H1 (cell line): ENCODE measurements at regions not wholly inside any gene's neighbourhood (a gene's known extent, or its start where the extent isn't known, plus 50 kb on each side); places are given as distances from the start of the nearest gene placed in this dataset.

ENCODE experiments used
- CTCF ChIA-PET: fragments of 300-600 bp; sonication (Branson Sonifier 250); formaldehyde crosslinking; loops from one replicate; lab custom pipeline; 2021; ENCODE audit not compliant: partially characterized antibody; lab: Charles Lee
- POLR2A ChIA-PET: fragments of 300-600 bp; sonication (Branson Sonifier 250); formaldehyde crosslinking; loops from one replicate; lab custom pipeline; 2021; ENCODE audit warnings: inconsistent platforms; ENCODE audit not compliant: partially characterized antibody; lab: Charles Lee
- DNase-seq, 2 experiments: peaks; one replicate each; pipeline versions ENCODE4 v3.0.0 to v3.0.0-alpha.2; 2010 to 2022; ENCODE audit warnings: low spot score in 2 of 2, low read depth in 1 of 2, mixed read lengths in 1 of 2
- FAIRE-seq: peaks from 2 replicates; lab custom pipeline; 2011; peaks lifted over from hg19 to GRCh38; lab: Jason Lieb, UNC
- H2AFZ ChIP-seq: 2 replicates; pipeline ENCODE4 v1.8.1; 2012; ENCODE audit warnings: low read length, inconsistent platforms
- H2AK5ac ChIP-seq: 2 replicates; pipeline ENCODE4 v1.6.1; 2013; ENCODE audit warnings: low read depth, low read length
- H2BK120ac ChIP-seq: replicated peaks from 2 replicates; pipeline ENCODE3; 2013; ENCODE audit warnings: low read depth, low read length, inconsistent platforms
- H2BK12ac ChIP-seq: 2 replicates; pipeline ENCODE4 v1.6.1; 2013; ENCODE audit warnings: low read depth, low read length
- H2BK15ac ChIP-seq: 2 replicates; pipeline ENCODE4 v1.6.1; 2013; ENCODE audit warnings: low read length
- H2BK20ac ChIP-seq: 2 replicates; pipeline ENCODE4 v1.6.1; 2013; ENCODE audit warnings: low read length
- H2BK5ac ChIP-seq: 2 replicates; pipeline ENCODE4 v1.6.1; 2013; ENCODE audit warnings: low read depth, low read length
- H3K14ac ChIP-seq: 2 replicates; pipeline ENCODE4 v1.6.1; 2013; ENCODE audit warnings: inconsistent platforms; ENCODE audit not compliant: insufficient read length
- H3K18ac ChIP-seq: 2 replicates; pipeline ENCODE4 v1.6.1; 2013; ENCODE audit warnings: low read length; ENCODE audit errors: extremely low read depth
- H3K23ac ChIP-seq: 2 replicates; pipeline ENCODE4 v1.6.1; 2013; ENCODE audit warnings: inconsistent platforms; ENCODE audit not compliant: insufficient read length
- H3K23me2 ChIP-seq: 2 replicates; pipeline ENCODE4 v1.6.1; 2013; ENCODE audit warnings: low read depth, low read length
- H3K27ac ChIP-seq: 2 replicates; pipeline ENCODE4 v1.6.1; 2011; ENCODE audit warnings: low read depth, low read length, inconsistent platforms
- H3K27me3 ChIP-seq, 4 experiments: replicated peaks in 1 of 4; 1 replicate in 1 of 4; 2 replicates in 3 of 4; pipeline versions ENCODE4 v1.6.1 to v1.8.1; 2011 to 2013; ENCODE audit warnings: low read length in 3 of 4, mild to moderate bottlenecking in 3 of 4, inconsistent platforms in 2 of 4, mixed read lengths in 2 of 4, moderate library complexity in 1 of 4; ENCODE audit not compliant: control insufficient read depth in 3 of 4, insufficient read depth in 3 of 4; ENCODE audit errors: extremely low read depth in 1 of 4
- H3K36me3 ChIP-seq, 4 experiments: 2 replicates each; pipeline versions ENCODE4 v1.6.1 to v1.8.1; 2011 to 2013; ENCODE audit warnings: mild to moderate bottlenecking in 4 of 4, low read length in 3 of 4, moderate library complexity in 2 of 4, control low read depth in 1 of 4, inconsistent platforms in 1 of 4; ENCODE audit not compliant: insufficient read depth in 4 of 4, control insufficient read depth in 2 of 4
- H3K4ac ChIP-seq: replicated peaks from 2 replicates; pipeline ENCODE3; 2013; ENCODE audit warnings: low read length, low read depth, mixed read lengths, inconsistent platforms; ENCODE audit not compliant: insufficient read length
- H3K4me1 ChIP-seq, 4 experiments: replicated peaks in 1 of 4; 1 replicate in 1 of 4; 2 replicates in 3 of 4; pipeline versions ENCODE4 v1.6.1 to v1.8.1; 2011 to 2013; ENCODE audit warnings: low read length in 3 of 4, inconsistent platforms in 2 of 4, mixed read lengths in 1 of 4; ENCODE audit not compliant: insufficient read depth in 4 of 4, control insufficient read depth in 3 of 4
- H3K4me2 ChIP-seq, 2 experiments: 2 replicates each; pipeline versions ENCODE4 v1.6.1 to v1.8.1; 2011 to 2013; ENCODE audit warnings: low read depth in 2 of 2, low read length in 2 of 2, control low read depth in 1 of 2, inconsistent platforms in 1 of 2, mild to moderate bottlenecking in 1 of 2; ENCODE audit not compliant: insufficient read depth in 1 of 2
- H3K4me3 ChIP-seq, 4 experiments: fragments of 200-600, 300-600 bp in 1 of 4; sonication (generic), shearing (Covaris generic), sonication (Bioruptor Twin) in 1 of 4; 2 replicates each; pipeline versions ENCODE4 v1.5.1 to v1.8.1; 2011 to 2016; ENCODE audit warnings: low read length in 4 of 4, low read depth in 3 of 4, control low read depth in 2 of 4, inconsistent platforms in 2 of 4, mild to moderate bottlenecking in 2 of 4, mixed read lengths in 1 of 4, moderate library complexity in 1 of 4; ENCODE audit not compliant: insufficient read depth in 2 of 4; ENCODE audit errors: extremely low read depth in 1 of 4
- H3K56ac ChIP-seq: replicated peaks from 2 replicates; pipeline ENCODE3; 2013; ENCODE audit warnings: low read depth, mild to moderate bottlenecking, mixed read lengths, low read length, inconsistent platforms; ENCODE audit not compliant: insufficient read length
- H3K79me1 ChIP-seq: 2 replicates; pipeline ENCODE4 v1.6.1; 2013; ENCODE audit warnings: low read depth, low read length, control low read depth
- H3K79me2 ChIP-seq, 2 experiments: 2 replicates each; pipeline versions ENCODE4 v1.6.1 to v1.8.1; 2012 to 2013; ENCODE audit warnings: low read length in 2 of 2, mild to moderate bottlenecking in 2 of 2, inconsistent platforms in 1 of 2; ENCODE audit not compliant: insufficient read depth in 2 of 2, control insufficient read depth in 1 of 2
- H3K9ac ChIP-seq, 4 experiments: replicated peaks in 1 of 4; 1 replicate in 1 of 4; 2 replicates in 3 of 4; pipeline versions ENCODE4 v1.6.1 to v1.8.1; 2011 to 2013; ENCODE audit warnings: low read depth in 3 of 4, low read length in 3 of 4, control low read depth in 2 of 4, mild to moderate bottlenecking in 2 of 4, moderate library complexity in 2 of 4, inconsistent platforms in 1 of 4; ENCODE audit errors: extremely low read depth in 1 of 4
- H3K9me3 ChIP-seq, 2 experiments: 2 replicates each; pipeline versions ENCODE4 v1.6.1 to v1.8.1; 2012 to 2013; ENCODE audit warnings: mild to moderate bottlenecking in 2 of 2, moderate library complexity in 2 of 2, control low read depth in 1 of 2, inconsistent platforms in 1 of 2, low read depth in 1 of 2, low read length in 1 of 2, mixed read lengths in 1 of 2; ENCODE audit not compliant: insufficient read depth in 2 of 2
- H4K20me1 ChIP-seq, 2 experiments: replicated peaks in 1 of 2; 2 replicates each; pipeline versions ENCODE3 to v1.8.1; 2011 to 2013; ENCODE audit warnings: inconsistent platforms in 2 of 2, low read length in 2 of 2, mild to moderate bottlenecking in 1 of 2; ENCODE audit not compliant: insufficient read depth in 2 of 2, control insufficient read depth in 1 of 2
- H4K5ac ChIP-seq: 2 replicates; pipeline ENCODE4 v1.6.1; 2013; ENCODE audit warnings: low read length, low read depth, mixed read lengths, inconsistent platforms; ENCODE audit not compliant: insufficient read length
- H4K8ac ChIP-seq: 2 replicates; pipeline ENCODE4 v1.8.0; 2013; ENCODE audit warnings: mild to moderate bottlenecking, moderate library complexity, low read length, inconsistent platforms; ENCODE audit not compliant: insufficient read depth; ENCODE audit errors: extremely low read depth
- H4K91ac ChIP-seq: replicated peaks from 2 replicates; pipeline ENCODE3; 2013; ENCODE audit warnings: low read length, mixed read lengths, inconsistent platforms; ENCODE audit not compliant: insufficient read length
- CHD1 ChIP-seq: IDR thresholded peaks from 2 replicates; pipeline ENCODE4 v1.6.1; 2012; ENCODE audit warnings: low read depth, low read length, improper control_type of control experiment
- CTBP2 ChIP-seq: IDR thresholded peaks from 2 replicates; pipeline ENCODE4 v1.7.0; 2011; ENCODE audit warnings: borderline replicate concordance, mild to moderate bottlenecking, moderate library complexity, mixed read lengths, low read length; ENCODE audit not compliant: insufficient read depth, insufficient read length
- E2F6 ChIP-seq: IDR thresholded peaks from 2 replicates; pipeline ENCODE4 v1.6.1; 2012; ENCODE audit warnings: inconsistent platforms
- EP300 ChIP-seq, 2 experiments: IDR thresholded peaks; 1 replicate in 1 of 2; 2 replicates in 1 of 2; pipeline ENCODE4 v1.6.1; 2011 to 2012; ENCODE audit warnings: low read depth in 2 of 2, low read length in 2 of 2, mild to moderate bottlenecking in 2 of 2, borderline replicate concordance in 1 of 2, inconsistent platforms in 1 of 2, moderate library complexity in 1 of 2
- PHF8 ChIP-seq: fragments of 200-600 bp; sonication (generic); conservative IDR thresholded peaks from 2 replicates; pipeline ENCODE4 v1.7.1; 2012; ENCODE audit warnings: low read depth, mild to moderate bottlenecking, inconsistent platforms, low read length, moderate library complexity
- POLR2AphosphoS5 ChIP-seq: IDR thresholded peaks from 2 replicates; pipeline ENCODE4 v1.6.1; 2011; ENCODE audit warnings: low read depth, low read length
- RNF2 ChIP-seq: fragments of 200-900, 300-1000 bp; sonication (generic); IDR thresholded peaks from 2 replicates; pipeline ENCODE4 v1.7.1; 2016; ENCODE audit warnings: borderline replicate concordance, low read depth, mild to moderate bottlenecking, antibody characterized with exemption, low read length; ENCODE audit not compliant: poor library complexity, severe bottlenecking; ENCODE audit errors: missing control alignments
- SIRT6 ChIP-seq: IDR thresholded peaks from one replicate; pipeline ENCODE4 v1.7.1; 2012; ENCODE audit warnings: low read length, inconsistent platforms
- WGBS, 2 experiments: shearing (Covaris generic) in 1 of 2; methylation state at CpG; one replicate each; pipeline versions ENCODE4 v1.1.6 to v1.1.7; 2013 to 2015; ENCODE audit warnings: low lambda C conversion rate in 2 of 2, mixed read lengths in 2 of 2, inconsistent platforms in 1 of 2, low coverage in 1 of 2, missing lambda C conversion rate in 1 of 2; ENCODE audit not compliant: insufficient replicate concordance in 2 of 2, insufficient coverage in 1 of 2, insufficient read length in 1 of 2; ENCODE audit errors: extremely low coverage in 1 of 2, missing lambda C conversion rate in 1 of 2; 5-methylcytosine and 5-hydroxymethylcytosine counted together
- TF ChIP-seq, protein P1 (sequence below): IDR thresholded peaks from 2 replicates; pipeline ENCODE4 v1.6.1; 2012; ENCODE audit warnings: low read length, inconsistent platforms

- no peaks in the 10 kb centered on the region for H4K20me1 ChIP-seq
- no peak overlapping the region for H3K27ac ChIP-seq
- H2BK12ac ChIP-seq: no peak overlapping the region
- H3K23ac ChIP-seq: no peak overlapping the region
- ChIA-PET POLR2A (interaction anchor here (1.3 kb wide), 1 partner anchor 8 kb away, joined by 4 read pairs; no protein-coding TSS in a partner anchor), CTCF (no interaction called here)
- no peaks in the 10 kb centered on the region for H3K79me2 ChIP-seq
- DNase-seq (no peak), FAIRE-seq (no peak)
- no peak overlapping the region for H2BK5ac ChIP-seq
- peaks cover 0 to 2% (median 0%) of the 10 kb centered on the region in 4 experiments; a peak in 1 of 7 replicates for H3K4me1 ChIP-seq
- H2BK15ac ChIP-seq: no peak overlapping the region
- no peak overlapping the region for H3K4ac ChIP-seq
- H3K18ac ChIP-seq: no peak overlapping the region
- WGBS, 2 experiments: 87% methylated on average over 8 of the region's 8 CpGs; no CpG with 5 or more reads in 1 of the 2 experiments
- no peak overlapping the region for H4K8ac ChIP-seq
- H3K14ac ChIP-seq: no peak overlapping the region
- no peak overlapping the region for H3K4me3 ChIP-seq
- H3K9ac ChIP-seq: no peak overlapping the region
- no peaks in the 10 kb centered on the region for H3K9me3 ChIP-seq
- H4K91ac ChIP-seq: no peak overlapping the region
- H3K36me3 ChIP-seq: no peaks in the 10 kb centered on the region
- no peak overlapping the region for H3K4me2 ChIP-seq
- H3K56ac ChIP-seq: no peak overlapping the region
- no peak overlapping the region for H2BK120ac ChIP-seq
- H4K5ac ChIP-seq: no peak overlapping the region
- H2AK5ac ChIP-seq: no peak overlapping the region
- no peaks in the 10 kb centered on the region for H3K27me3 ChIP-seq
- no peaks in the 10 kb centered on the region for H3K79me1 ChIP-seq
- H2BK20ac ChIP-seq: no peak overlapping the region
- no peaks in the 10 kb centered on the region for H3K23me2 ChIP-seq
- no peak overlapping the region for H2AFZ ChIP-seq
- TF ChIP-seq SIRT6 (no peak), POLR2AphosphoS5 (no peak), E2F6 (no peak), CHD1 (no peak), CTBP2 (no peak), RNF2 (no peak), EP300 (IDR thresholded peaks at IDR 0.05; ENCODE audit: borderline replicate concordance in 1 of 2, low read depth in 2 of 2, low read length in 2 of 2) (no peak), PHF8 (no peak)
- TF ChIP-seq, protein P1, sequence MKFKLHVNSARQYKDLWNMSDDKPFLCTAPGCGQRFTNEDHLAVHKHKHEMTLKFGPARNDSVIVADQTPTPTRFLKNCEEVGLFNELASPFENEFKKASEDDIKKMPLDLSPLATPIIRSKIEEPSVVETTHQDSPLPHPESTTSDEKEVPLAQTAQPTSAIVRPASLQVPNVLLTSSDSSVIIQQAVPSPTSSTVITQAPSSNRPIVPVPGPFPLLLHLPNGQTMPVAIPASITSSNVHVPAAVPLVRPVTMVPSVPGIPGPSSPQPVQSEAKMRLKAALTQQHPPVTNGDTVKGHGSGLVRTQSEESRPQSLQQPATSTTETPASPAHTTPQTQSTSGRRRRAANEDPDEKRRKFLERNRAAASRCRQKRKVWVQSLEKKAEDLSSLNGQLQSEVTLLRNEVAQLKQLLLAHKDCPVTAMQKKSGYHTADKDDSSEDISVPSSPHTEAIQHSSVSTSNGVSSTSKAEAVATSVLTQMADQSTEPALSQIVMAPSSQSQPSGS: no peak
These were observed 145.9 kb downstream of the CARTPT start for GRCh38 chr5:71864730-71865601.
